ENCODE measurements at regions not wholly inside any gene's neighbourhood (a gene's known extent, or its start where the extent isn't known, plus 50 kb on each side); places are given as distances from the start of the nearest gene placed in this dataset.
"Not testable (repeated sequence)": the region's sequence is repeated elsewhere in the genome, so short reads cannot be mapped to it uniquely, and the experiment has no call there.

DNA sequence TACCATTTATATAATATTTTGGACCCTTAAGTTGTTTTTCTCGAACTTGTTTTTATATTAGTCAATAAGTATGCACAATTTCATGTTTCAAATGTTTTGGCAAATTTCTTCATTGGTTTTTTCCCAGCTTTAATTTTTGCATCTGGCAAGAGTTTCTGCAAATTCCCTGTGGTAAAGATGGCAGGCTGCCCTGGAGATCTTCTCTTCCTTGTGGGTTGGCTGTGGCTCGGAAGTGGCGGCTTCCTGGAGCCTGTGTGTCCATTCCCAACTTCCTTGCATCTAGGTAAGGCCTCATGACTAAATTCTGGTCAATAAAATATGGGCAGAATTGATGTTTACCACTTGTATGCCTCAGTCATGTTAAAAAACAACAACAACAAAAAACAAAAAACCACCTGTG lies 818.6 kb downstream of the EPHA4 start:
- DNase-seq: no peak

DNA sequence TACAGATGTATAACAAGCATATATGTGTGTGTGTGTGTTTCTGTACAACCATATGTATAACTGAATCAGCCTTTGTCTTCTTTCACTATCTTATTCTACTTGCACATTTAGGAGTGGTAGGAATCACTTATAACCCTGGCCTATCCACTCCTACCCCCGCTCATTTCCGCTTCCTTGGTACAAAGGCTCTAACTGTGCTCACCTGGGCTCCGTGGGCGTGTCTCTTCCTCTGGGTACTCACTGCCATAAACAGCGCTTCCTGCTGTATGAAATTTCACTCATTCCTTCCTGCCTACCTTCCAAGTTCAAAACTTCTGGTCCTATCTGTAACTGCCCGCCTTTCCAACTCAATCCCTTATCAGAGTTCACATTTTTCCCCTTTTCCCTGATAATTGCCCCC lies 815.5 kb downstream of the EPHA4 start:
- DNase-seq: no peak

DNA sequence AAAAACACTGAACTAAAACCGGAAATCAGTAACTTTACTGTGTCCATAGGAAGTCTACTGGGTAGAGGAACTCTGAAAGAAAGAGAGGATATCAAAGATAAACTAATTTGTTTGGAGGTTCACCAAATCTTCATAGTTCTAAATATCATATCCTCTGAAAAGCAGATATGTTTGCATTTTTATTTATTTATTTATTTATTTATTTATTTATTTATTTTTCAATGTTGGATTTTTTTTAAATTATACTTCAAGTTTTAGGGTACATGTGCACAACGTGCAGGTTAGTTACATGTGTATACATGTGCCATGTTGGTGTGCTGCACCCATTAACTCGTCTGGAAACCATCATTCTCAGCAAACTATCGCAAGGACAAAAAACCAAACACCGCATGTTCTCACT lies 813.7 kb downstream of the EPHA4 start:
- DNase-seq: not testable (repeated sequence)

DNA sequence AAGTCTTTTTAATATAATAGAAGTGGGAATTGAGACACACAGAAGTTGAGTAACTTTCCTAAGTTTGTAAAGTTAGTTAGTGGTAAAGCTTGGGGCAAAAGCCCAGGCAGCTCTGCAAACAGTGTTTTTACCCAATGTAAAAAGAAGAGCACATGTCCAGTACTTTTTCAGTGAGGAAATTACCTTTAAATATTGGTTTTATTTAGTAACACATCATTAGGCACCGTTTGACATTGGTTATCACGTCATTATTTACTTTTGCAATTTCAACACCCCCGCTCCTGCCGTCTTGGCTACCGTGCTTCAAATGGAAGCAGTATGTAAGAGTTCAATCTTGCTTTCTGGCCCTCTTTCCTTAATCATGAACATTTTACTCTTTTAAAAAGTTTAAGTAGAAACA lies 807.9 kb downstream of the EPHA4 start:
- DNase-seq: no peak

DNA sequence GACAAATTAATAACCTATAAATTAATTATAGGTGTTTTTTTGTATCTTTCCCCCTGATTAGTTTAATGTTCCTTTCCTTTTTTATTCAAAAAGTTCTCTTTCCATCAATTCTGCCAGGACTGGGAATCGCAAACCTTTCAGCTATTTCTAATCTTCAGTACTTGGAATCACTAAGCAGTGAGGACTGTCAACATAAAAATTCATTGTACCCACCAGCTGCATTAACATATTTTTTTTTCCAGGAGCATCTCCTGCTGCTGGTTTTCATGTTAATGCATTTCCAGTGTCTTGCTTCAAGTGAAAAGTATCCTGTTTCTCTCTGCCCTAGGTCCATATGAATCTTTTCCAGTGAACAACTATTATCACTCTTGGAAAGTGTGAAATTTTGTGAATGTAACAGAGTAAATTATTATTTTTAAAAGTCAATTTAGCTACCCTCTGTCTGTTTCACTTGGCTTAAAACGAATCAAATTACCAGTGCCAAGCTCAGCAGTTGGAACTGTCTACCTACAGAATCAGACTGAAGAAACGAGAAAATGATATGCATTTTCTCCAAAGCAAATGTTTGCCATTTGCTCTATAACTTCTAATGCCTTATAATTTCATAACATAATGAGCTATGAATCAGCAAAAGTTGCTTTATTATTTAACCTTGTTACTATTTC lies 804.4 kb downstream of the EPHA4 start:
- DNase-seq: no peak

DNA sequence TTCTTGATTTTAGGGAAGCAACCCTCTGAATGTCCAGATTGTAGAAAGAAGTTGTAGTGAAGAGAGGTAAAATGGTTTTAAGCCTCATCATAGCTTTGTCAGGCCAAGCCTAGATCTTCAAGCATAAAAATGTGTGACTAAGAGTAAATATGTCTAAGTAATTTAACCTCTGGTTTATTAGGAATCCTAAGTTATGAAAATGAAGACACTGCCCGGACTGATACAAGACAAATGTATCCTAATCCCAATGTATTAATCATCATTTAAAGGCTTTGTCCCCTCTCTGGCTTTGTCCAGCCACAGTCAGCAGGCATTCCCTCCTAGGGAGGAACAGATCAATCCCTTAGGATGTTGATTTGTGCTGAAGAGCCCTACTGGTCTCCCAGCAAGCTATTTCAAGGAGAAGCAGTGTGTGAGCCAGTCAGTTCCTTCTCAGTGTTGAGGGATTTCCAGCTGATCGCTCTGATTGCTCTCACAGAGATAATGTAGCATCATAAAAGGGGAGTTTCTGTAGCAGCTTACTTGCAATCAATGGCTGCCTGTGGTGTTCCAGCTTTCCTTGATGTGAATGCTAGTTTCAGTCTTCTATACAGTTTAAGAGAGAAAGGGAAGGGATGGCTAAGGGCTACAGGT lies 796.1 kb downstream of the EPHA4 start:
- DNase-seq: no peak

DNA sequence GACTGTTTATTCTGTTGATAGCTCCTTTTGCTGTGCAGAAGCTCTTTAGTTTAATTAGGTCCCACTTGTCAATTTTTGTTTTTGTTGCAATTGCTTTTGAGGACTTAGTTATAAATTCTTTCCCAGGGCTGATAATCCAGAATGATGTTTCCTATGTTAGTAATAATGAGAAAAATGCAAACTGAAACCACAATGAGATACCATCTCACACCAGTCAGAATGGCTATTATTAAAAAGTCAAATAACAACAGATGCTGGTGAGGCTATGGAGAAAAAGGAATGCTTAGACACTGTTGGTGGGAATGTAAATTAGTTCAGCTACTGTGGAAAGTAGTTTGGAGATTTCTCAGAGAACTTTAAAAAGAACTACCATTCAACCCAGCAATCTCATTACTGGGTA lies 793.0 kb downstream of the EPHA4 start:
- not testable (repeated sequence) for DNase-seq

DNA sequence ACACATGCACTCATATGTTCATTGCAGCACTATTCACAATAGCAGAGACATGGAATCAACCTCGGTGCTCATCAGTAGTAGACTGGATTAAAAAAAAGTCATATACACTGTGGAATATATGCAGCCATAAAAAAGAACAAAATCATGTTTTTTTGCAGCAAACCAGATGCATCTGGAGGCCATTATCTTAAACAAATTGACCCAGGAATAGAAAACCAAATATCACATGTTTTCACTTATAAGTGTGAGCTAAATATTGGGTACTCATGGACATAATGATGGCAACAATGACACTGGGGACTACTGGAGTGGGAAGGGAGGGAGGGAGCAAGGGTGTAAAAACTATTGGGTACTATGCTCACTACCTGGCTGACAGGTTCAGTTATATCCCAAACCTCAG lies 792.6 kb downstream of the EPHA4 start:
- DNase-seq: no peak

DNA sequence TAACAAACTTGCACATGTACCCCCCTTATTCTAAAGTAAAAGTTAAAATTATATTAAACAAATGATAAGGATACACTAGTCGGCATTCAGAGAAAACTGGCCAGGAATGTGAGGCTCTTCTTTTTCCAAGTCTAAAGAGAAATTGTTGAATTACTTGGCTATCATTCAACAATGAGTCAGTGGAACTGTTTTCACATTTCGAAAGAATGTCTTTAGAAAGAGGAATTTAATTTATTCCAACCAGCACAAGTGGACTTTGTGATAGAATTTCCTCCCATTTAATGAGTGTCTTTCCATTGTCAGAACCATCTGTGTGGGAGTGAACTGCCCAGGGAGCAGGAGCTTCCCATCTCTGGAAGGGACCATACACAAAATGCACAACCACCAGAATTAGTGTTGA lies 792.2 kb downstream of the EPHA4 start:
- no peak for DNase-seq

DNA sequence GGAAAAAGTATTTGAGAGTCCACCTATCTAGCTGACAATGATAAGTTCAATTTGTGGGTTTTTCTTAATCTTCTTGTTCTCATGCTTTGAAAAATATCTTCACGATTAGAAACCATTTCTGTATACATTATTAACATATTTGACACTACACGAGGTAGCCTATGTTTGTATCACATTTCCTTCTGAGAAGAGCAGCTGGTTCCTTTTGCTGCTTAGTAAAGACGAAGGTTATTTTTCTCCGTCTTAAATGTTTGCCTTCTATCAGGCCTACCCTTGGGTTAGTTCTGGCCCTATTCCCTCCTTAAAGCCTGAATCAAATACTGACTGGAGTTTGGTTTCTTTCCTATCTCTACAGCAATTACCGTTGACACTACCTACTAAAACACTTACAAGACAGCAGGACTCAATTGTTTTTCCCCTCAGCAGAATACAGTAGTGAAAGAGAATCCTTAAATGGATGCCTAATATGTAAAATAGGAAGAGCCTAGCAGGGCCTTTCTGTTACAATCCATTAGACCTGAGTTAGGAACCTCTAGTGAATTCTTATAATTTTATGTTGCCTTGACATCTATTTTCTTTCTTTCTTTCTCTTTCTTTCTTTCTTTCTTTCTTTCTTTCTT lies 790.4 kb downstream of the EPHA4 start:
- DNase-seq: no peak

DNA sequence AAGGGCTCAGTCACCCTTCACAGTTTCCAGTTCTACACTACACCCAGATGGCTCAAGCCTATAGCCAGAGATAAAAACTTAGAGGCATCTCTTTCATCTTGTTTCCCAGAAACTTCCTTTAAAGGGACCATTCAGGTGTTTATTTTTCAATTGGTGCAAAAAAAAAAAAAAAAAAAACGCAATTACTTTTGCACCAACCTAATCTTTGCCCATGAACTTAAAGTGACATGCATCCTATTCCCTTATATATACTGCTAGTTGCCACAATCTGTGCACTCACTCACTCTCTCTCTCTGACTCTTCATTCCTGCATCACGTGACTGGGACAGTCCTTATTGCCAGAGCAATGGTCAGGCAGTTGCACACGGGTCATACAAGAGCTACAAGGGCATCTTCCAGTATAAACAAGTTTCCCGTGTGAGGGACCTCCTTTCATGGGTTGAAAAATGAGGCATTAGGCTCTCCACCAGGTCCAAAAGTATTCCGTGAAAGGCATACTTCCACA lies 789.4 kb downstream of the EPHA4 start:
- DNase-seq: no peak

DNA sequence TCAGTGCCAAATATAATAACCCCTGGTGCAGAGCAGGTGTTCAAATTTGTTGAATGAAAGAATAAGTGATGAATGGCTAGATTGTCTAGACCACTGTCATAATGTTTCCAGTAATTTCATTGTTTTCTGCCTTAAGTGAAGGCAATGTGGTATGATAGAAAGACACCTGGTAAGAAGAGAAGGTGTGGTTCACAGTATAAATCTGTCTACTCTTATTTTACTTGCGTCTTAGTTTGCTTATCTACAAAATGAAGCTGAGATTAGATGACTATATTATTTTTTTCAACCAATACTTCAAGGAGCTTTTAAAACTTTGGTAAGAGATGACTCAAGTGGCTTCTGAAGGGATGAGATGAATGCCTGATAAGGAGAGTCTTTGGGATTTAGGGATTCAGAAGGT lies 788.4 kb downstream of the EPHA4 start:
- DNase-seq: no peak

DNA sequence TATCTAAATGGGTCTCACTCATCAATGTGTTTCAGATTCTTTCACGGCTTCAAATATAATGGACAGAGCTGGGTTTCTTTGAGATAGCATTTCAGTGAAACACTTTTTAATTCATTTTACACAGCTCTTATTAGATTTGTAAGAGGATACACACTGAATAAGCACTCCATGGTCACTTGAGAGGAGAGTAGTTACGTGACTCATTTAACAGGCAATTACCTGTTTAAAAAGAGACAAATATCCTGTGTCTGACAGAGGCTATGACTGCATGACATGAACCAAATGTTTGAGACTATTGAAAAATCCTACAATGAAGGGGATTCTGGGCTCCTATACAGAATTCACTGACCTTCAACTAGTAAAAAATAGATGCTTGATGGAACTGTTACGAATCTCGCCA lies 786.9 kb downstream of the EPHA4 start:
- DNase-seq: no peak

DNA sequence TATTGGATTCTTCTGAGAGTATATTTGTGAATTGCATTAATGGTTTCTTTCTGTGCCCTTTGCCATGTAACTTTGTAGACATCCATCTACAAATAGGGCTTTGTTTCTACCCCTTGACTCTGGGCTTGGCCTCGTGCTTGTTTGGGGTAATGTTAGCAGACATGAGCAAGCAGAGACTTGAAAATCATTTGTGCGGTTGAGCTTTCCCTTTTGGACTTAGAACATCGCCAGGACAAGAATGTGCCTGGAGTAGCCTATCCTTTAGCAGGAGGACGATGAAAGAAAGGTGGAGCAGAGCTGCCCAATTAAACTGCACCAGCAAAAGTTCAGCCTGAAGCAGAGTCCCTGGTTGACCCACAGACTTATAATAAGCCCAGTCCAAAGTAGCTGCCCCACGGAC lies 785.9 kb downstream of the EPHA4 start:
- no peak for DNase-seq

DNA sequence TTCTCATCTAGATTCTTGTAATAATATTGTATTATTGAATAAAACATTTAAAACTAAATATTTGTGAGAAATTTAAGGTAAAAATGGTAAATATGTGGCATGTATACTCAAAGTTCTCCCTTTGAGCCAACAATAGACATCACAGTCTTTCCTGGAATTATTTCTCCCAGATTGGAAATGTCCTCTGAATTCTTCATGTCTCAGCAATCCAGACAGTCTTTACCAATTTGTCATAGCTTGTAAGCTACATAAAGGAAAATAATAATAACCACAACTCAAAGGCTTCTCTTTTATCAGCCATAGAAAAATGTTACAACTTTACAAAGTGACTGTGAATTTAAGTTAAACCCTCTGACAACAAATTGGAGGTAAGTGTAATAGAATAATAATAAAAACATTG lies 784.9 kb downstream of the EPHA4 start:
- DNase-seq: no peak

DNA sequence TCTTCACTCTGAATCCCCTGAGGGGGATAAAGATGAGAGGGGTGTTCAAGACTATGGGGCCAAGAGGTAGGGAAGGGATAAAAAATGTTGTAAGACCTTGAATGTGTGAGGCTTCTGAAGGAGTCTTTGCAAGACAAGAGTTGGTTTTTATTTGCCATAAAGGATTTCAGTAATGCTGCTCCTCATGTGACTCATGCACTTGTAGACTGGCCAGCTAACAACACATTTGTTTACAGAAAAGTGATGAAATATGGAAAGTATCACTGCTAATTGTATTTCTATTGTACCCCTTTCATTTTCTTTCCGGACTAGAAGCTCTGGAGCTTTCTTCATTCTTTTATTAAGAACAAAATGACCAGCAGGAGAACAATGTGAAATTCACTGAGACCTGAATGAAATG lies 782.1 kb downstream of the EPHA4 start:
- DNase-seq: no peak

DNA sequence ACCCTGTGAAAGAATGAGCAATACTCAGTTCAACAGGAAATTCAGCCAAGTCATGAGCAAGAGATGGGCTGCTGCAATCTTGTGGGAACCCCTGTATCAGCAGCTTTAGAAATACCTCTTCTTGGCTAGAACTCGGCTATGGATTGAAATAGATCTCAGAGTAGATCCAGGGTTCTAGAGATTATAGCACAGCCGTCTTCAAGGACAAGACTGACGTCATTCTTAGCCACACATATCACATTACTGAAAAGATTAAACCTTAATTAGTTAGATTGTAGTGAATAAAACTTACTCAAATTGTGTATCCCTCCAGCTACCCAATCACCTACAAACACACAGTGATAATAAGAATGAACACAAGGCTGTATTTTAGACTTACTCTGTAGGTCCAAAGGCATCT lies 776.4 kb downstream of the EPHA4 start:
- no peak for DNase-seq

DNA sequence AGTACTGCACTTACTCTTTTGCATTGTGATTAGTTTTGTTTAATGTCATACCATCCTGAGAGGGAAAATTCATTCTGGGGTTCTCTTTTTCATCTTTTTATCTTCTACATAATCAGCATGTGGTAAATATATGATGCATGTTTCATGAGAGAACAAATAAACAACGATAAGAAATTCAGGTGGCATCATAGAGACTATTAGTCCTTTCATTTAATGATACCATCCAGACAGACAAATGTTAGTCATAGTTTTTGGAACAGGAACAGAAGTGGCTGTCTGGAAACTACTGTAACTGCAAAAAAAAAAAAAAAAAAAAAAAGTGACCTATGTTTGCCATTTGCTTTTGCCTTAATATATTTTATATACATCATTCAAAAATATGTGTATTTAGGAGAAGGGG lies 761.0 kb downstream of the EPHA4 start:
- DNase-seq: no peak

DNA sequence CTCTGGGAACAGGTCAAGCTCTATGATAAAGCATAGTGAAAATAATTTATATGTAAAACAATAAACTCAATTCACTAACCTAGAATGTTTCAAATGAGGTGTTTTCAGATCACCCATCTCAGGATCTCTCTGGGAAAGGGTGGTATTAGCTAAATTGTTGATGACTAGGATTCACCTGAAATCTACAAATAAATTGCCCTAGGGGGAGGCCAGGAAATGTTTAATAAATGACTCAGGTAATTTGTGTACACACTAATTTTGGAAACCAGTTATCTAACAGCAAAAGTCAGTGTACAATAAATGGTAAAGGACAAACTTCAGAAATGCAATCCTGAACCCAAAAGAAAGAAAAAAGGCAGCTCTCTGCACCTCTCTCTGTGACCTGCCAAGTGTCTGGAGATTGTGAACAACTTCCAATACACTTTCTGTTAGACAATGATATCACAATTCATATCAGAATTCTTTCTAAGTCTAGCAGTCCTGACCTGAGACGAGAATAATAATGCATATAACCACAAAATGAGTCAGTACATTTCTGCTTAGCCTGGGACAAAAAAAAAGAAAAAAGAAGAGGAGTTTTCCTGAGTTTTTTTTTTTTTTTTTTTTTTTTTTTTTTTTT lies 760.0 kb downstream of the EPHA4 start:
- no peak for DNase-seq

DNA sequence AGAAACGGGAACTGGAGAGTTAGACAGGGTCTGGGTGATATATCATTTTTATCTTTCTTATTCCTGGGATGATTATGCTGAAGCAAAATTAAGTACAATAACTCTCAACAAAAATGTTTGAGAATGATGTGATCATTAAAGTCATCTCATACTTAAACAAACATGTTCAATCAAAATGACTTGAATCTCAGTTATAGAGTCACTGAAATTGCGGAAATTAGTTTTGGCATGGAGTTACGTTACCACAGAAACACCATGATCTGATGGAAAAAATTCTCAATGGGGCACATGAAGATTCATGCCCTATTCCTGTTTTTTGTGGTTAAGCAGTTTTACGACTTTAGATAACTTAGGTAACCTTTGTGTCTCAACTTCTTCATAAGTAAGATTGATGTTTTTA lies 757.7 kb downstream of the EPHA4 start:
- DNase-seq: no peak

DNA sequence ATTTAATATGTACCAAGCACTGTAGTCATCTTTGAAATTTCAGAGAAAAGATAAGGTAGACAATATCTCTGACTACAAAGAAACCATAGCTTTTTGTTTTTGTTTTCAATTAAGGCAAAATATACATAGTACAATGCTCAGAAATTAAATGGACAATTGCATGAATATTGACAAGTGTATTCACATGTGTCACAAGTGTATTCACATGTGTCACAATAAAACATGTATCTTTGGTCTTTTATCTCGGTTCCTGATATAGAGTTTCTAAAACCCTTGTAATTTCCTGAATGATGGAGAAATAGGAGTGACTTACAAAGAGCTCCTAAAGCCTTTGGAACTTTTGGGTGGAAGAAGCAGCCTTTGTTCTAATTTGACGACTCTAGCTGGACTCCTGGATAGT lies 756.4 kb downstream of the EPHA4 start:
- no peak for DNase-seq

DNA sequence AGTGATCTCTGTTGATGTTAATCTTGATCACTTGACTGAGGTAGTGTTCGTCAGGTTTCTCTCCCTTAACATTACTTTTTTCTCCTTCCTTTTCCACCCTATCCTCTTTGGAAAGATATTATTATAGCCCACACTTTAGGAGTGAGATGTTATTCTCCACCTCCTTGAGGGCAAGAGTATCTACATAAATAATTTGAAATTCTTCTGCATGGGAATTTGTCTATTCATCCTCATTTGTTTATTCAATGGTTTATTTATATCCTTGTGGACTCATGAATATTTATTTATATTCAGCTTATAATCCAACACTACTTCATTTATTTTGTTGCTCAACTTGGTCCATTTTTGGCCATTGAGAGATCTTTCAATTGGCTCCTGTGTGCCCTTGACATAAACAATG lies 750.4 kb downstream of the EPHA4 start:
- DNase-seq: no peak

DNA sequence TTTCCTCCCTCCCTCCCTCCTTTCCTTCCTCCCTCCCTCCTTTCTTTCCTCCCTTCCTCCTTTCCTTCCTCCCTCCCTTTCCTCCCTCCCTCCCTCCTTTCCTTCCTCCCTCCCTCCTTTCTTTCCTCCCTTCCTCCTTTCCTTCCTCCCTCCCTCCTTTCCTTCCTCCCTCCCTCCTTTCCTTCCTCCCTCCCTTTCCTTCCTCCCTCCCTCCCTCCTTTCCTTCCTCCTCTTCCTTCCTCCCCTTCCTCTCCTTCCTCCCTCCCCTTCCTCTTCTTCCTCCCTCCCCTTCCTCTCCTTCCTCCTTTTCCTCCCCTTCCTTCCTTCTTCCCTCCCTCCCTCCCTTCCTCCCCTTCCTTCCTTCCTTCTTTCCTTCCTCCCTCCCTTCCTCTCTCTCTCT lies 748.5 kb downstream of the EPHA4 start:
- DNase-seq: not testable (repeated sequence)

DNA sequence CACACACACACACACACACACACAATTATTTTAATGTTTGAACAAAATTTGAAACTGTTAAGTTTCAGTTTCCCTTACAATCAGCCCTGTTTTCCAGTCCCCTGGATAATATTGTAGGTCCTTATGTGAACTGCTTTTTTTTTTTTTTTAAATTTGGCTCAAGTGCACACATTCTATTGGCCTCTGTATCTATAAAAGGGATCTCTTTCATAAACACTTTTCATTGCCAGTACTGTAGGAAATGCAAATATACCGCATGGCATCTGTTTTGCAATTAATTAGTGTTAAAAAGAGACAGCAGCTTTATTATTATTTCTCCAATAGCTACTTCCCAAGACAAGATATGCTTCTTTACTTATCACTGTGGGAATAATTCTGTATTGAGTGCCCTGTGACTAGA lies 738.7 kb downstream of the EPHA4 start:
- no peak for DNase-seq
